Inferior parietal cortex (tissue), 1 donor: ENCODE measurements at regions not wholly inside any gene's neighbourhood (a gene's known extent, or its start where the extent isn't known, plus 50 kb on each side); places are given as distances from the start of the nearest gene placed in this dataset.
A peak's percentile ranks its signal among the peaks of the same experiment; 100 is the strongest.
"Not testable (repeated sequence)": the region's sequence is repeated elsewhere in the genome, so short reads cannot be mapped to it uniquely, and the experiment has no call there.

Experiments used
- DNase-seq: peaks from one replicate; pipeline ENCODE4 v3.0.0-alpha.2; 2016; ENCODE audit errors: extremely low spot score

DNA sequence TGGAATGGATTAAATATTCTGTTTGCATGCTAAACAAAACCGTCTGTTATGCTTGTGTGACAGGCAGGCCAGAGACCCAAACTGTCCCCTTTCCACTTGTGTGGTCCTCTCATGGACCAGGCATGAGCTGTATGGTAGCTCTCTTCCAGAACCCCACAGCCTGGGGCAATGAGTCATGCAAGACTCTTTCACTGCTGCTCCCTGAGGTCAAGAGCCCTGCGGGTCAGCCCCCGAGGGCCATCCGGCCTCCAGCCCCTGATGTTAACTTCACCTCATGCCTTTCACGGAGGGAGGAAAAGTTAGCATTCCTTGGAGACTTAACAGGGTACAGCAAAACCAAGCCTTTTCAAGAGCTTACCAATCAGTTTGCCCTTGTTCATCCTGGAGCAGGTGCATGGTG, 239.1 kb upstream of the DIO3 start:
- no peak for DNase-seq

DNA sequence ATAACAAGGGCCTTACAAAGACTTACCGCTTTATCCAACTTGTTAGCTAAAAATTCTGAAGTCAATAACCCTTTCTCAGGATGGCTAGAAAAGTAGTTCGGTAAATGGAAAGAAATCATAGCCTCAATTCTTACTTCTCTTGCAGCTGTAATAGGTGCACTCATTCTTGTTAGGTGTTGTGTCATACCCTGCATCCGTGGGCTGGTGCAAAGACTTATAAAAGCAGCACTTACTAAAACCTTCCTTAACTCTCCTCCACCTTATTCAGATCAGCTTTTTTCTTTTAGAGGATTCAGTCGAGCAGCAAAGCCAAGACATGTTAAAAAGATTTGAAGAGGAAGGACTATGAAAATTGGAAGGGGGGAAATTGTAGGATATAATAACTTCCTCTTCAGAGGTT, 238.2 kb upstream of the DIO3 start:
- DNase-seq: no peak

DNA sequence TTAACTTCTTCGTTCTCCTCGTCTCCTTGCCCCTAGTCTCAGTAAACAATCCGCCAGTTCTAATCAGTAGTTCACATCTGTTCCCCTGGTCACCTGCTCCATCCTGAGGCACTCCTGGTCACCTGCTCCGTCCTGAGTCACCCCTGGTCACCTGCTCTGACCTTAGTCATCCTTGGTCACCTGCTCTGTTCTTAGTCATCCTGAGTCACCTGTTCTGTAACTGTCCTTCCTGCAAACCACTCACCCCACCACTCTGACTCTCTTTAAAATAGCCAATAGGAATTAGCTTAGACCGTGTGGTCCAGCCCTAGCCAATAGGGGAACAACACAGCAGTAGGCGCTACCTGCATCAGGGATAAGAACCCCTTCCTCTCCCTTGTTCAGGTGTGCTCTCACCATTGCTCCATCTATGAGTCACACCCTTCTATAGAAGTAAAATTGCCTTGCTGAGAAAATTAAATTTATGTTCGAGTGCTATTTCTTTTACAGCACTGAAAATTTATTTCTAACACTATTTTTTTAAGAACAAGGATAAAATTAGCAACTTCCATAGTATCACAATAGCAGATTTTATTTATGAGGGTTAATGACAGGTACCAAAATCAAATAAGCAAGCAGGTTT, 237.6 kb upstream of the DIO3 start:
- DNase-seq: not testable (repeated sequence)

DNA sequence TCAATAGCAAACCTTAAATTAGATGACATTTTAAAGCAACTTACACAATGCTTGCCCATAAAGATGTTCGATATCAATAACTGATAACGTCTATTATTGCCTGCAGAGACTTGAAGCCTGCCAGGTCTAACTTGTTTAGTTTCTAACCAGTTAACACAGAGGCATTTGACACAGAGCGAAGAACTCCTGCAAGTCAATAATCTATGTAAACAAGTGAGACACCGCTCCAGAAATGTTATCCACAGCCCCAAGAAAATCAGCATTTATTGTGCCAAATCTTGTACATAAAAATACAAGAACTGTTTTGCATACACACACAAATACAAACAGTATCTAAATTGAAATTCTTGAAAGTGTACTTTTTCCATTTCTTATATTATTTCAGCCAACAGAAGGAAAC, 236.0 kb upstream of the DIO3 start:
- no peak for DNase-seq

DNA sequence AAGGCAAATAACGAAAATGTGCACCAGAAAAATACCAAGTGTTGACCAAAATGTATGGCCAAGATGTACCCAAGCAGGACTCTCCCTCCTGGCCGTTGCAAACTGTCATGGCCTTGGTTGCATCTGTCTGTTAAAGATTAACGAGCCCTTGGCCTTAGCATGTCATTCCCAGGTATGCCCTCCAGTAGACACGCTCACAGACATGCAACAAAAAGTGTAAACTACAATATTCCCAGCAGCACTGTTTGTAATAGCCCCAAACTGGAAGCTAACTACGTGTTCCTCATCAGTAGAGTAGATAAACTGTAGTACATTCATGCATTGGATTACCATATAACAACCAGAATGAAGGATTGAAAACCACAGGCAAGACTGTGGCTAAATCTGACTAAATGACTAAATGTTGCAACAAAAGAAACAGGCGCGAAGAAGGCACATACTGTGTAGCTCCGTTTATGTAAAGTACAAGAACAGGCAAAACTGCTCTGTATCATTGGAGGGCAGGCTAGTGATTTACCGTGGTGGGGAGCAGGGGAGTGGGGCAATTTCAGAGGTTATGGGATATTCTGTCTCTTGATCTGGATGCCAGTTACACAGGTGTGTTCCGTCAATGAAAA, 232.8 kb upstream of the DIO3 start:
- no peak for DNase-seq

DNA sequence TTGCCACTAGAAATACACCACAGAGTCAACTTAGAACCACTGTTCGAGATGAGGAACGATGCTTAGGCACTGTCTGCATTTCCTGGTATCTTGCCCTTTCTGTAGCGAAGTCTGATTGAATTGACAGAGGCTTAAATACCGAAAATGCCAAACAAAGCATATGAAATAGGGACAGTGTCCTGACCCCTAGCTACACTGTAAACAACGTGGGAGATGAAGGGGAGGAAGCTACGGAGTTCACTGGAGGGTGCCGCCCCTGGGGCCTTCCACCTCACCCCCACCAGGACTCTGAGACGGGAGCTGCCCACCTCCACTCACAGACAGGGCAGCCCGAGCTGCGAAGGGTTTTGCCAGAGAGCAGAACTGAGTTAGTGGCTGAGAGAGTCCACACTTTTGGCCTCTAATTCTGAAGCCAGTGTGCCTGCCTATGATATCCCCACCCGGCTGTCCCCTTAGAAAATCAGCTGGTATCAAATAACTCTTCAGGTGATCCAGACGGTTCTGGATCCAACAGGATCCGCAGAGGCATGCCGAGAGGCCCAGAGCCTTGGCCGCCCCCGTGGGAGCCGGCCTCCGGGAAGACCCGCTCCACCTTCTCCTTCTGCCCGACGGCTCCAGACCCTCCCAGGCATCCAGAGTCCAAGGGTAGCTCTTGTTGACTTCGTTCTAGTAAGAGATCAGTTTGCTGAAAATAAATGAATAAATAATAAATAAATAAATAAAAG, 230.7 kb upstream of the DIO3 start:
- DNase-seq: no peak

DNA sequence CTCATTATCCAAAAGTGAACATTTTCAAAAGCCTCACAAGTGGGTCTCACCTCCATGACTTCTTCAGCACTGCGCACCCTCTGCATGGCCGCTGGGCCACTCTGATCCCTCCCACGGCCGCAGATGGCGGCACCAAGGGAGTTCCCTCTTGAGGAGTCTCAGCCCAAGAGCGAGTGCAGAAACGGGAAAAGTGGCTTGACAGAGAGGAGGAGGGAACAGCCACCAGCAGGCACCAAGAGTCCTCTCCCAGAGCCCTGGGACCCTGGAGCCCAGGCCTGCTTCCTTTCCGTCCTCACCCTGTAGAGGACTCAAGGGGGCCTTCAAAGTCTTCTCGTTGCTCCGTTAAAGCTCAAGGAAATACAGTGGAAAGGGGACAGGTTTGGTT, 230.2 kb upstream of the DIO3 start:
- no peak for DNase-seq

DNA sequence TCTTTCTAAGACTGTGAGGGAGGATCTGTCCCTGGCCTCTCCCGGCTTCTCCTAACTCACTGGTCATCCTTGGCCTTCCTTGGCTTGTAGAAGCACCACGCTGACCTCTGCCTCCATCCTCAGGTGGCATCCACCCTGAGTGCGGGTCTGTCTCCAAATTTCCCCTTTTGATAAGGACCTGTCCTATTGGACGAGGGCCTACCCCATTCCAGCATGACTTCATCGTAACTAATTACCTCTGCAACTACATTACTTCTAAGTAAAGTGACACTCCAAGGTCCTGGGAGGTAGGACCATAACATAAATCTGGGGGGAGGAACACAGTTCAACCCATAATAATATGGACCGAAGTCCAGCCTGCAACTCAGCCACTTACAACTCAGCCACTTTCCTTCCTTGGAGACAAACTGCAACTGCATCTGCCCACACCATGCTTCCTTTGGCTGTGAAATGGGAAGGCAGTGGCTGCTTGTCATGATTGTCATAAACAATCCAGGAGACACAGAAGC, 229.6 kb upstream of the DIO3 start:
- no peak for DNase-seq

DNA sequence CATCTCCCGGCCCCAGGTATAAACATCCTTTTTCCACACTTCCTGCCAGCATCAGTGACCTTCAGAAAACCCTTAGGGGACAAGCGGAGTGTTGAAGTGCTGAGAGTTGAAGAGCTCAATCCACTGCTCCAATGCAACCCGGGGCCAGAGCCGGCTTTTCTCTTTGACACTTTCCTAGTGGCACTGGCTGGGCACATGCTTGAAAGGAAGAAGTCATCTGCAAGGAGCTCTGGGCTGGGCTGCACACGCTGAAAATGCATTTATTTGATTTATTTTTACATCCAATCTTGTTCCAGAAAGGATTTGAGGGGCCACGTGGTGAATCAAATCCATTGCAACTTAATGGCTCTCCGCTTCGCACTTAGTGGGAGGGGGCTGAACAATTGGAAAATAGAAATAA, 229.0 kb upstream of the DIO3 start:
- DNase-seq: no peak

DNA sequence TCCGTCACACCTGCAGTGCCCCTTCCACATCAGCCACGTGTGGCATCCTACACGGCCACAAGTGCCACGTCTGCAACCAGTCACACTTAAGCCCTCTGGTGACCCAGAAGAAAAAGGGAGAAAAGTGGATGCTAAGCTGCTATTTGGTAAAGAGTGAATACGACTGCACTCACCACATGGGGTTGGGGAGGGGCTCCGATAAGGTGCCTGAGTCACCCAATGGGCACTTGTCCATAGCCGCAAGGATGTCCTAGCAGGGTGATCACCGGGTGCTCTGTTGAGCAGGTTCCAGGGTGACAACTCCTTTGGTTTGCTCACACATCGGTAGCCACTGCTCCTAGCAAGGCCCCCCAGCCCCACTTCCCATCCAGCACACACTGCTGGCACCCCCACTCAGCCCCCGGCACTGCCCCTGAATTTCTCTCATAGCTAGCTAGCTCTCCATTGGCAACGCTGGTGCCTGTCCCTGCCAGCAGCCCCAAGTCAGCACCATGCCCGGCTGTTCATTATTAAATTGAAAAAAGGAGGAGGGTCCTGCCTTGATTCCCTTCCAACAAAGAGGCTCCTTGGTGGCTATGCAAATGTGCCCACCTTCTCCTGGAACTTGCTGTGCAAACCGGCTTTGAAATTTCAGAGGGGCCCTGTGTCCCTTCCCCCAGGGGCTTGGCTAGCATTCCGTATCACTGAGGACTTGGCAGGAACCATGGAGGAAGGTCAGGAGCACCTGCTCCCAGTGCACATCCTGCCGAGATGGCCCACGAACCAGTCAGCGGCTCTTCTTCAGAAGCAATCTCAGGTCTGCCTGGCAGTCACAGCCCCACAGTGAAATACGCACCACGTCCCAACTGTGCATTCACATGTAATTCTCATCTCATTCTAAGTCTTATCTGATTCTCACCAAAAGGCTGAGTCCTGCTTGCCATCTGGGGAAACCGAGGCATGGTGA, 227.7 kb upstream of the DIO3 start:
- no peak for DNase-seq

DNA sequence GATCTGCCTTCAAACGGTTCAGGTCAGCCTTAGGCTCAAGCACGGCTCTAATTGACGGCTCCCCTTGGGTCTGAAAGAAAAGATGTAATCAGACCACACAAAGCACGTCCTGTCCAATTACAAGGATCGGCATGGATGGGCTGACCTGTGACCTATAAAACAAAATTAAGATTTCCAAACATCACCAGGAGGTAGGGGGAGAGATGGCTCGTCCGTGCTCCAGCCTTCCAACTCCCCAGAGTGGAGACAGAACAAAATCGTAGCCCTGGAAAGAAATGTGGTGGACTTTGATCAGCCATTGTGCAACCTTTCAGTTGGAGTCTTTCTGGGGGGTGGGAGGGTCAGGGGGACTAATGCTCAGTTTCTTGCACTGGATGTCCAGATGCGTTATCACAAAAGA, 226.6 kb upstream of the DIO3 start:
- DNase-seq: no peak

DNA sequence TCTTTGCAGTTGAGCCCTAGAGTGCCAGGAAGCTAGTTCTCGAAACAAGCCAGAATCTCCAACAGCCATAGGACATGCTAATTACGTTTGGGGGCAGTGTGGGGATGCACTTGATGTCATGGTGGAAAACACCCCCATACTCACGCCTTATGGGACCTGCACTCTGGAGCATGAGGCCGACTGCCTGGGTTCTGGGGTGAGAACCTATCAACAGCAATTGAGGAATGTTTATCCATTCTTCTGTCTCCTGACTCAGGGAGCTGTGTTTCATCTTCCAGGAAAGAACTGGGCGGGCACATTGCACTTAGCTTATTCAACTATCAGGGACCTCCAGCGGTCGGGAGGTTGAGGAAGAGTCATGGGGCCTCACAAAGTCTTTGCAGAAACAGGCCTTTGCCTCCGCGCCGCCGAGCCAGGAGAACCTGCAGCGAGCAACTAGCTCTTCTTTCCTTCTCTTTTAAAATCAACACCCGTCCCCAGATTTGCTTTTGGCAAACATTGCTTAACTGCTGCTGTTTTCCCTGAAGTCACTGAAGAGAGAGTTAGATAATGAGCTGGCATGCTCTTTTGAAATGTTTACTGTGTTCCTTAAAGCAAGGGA, 226.1 kb upstream of the DIO3 start:
- DNase-seq: peak; percentile 58

DNA sequence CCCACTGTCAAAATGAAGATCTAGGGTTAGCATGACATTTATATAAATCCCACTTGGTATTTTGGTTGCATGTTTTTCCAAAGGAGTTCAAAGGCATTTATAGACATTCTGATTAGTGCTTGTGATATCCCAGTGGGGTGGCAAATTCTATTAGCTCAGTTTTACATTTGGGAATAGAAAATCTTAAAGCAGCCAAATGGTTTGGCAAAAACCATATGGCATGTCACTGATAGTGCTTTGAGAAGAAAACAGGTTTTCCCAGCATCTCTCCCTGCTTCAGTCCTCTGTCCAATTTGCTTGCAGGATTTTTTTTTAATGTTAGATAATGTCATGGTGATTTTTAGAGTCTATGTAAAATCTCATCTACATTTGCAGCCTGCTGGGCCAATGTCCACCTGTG, 225.1 kb upstream of the DIO3 start:
- DNase-seq: peak; percentile 27

DNA sequence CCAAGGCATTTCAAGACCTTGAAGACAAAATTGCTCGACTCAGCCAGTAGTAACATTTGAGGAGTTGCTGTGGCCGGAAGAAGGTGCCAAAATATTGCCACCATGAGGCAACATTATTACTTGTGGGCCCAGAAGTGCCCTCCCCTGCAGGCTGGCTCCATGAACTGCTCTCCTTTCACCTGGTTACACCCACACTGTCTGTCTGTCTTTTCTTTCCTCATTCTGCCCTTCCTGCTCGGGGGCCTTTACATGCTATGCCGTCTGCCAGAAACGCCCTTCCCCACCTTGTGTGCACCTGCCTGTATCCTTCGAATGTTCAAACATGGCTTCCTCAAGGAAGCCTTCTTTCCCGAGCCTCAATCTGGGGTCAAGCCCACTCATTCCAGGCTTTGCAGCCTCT, 224.2 kb upstream of the DIO3 start:
- no peak for DNase-seq

DNA sequence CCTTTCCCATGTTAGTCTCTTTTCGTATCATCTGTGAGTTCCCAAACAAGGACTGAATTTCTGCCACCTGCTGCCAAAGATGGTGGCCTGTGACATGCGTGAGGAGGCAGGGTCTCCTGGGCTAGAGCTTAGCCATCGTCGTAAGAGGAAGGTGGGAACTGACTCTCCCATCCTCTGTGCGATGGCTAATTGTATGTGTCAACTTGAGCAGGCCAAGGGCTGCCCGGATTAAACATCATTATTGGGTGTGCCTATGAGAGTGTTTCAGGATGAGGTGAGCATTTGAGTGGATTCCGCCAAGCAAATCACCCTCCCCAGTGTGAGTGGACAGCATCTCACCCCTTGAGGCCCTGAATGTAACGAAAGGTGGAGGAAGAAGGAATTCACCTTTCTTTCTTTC, 220.7 kb upstream of the DIO3 start:
- no peak for DNase-seq

DNA sequence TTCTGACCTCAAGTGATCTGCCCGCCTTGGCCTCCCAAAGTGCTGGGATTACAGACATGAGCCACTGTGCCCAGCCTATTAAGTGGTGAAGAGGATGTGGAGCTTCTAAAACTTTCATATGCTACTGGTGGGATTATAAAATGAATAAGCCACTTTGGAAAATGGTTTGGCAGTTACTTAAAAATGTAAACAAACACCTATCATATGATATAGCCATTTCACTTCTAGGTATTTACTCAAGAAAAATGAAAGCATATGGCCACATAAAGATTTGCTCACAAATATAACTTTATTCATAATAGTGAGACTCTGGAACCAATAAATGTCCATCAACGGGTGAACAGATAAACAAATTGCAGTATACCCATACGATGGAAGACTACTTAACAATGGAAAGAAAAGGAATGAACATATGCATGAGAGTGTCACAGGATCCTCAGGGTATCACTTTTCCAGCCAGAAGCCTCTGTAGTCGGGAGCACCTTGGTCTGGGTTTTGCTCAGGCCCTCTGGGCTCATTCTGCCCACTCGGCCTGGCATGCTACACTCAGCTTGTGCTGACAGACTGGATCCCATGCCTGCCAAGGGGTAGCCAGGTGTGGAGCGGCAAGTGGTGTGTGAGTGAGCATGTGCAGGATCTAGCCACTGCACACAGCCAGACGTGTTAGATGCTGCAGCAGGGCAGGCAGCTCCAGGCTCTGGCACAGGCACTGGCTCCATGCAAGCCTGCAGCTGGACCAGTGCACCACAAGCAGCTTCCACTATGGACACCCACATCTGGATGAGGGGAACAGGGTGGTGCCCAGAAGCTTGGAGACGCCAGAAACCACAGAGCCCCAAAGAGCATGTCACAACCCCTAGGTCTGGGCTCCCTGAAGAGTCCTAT, 213.2 kb upstream of the DIO3 start:
- DNase-seq: no peak

DNA sequence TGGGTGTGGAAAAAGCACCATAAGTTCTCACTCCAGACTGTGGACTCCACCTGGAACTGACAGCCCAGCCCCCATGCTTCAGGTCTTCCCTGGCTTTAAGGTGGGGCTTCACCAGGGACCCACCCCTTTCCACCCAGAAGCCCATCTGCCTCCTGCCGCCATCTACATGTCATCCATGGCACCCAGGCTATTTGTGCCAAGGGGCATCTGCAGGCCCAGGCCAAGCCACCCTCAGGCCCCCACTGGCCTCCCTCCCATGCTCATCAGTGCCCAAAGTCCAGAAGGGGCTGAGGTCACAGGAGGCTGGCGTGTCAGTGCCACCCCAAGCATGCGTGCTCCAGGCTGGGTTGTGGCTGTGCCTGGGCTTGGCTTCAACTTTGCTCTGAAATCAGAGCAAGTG, 212.2 kb upstream of the DIO3 start:
- DNase-seq: no peak

DNA sequence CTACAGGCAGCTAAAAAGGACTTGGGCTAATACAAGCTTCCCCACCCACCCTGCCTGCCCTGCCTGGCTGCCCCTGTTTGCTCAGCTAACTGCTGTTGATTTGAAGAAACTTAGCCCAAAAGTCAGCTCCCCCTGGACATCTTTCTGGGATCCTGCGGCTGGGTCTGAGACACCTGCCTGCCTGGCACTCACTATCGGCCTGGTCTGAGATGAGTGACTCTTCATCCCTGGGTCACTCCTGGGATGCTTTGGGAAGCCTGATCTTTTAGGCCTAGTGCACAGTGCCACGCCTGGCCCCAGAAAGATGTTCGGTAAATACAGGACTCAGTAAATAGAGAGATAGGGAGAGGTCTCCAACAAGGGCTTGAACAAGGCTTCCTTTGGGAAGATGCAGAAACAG, 211.3 kb upstream of the DIO3 start:
- no peak for DNase-seq

DNA sequence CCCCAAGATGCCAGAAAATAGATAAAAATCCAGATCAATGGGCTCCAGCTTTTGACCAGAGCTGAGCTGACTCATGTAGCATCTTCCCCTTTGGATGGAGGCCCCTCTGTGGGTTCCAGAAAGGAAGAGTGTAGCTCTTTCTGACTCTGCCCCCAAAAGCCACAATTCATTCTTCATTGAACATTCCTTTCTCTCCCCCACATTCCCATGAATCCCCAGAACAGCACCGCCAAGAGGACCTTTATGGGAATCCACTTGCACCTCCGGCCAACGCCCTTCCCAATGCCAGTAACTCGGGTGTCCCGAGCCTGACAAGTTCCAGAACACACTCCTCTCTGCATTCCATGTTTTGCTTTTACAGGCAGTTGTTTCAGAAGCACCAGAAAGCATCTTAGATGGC, 210.6 kb upstream of the DIO3 start:
- DNase-seq: no peak

DNA sequence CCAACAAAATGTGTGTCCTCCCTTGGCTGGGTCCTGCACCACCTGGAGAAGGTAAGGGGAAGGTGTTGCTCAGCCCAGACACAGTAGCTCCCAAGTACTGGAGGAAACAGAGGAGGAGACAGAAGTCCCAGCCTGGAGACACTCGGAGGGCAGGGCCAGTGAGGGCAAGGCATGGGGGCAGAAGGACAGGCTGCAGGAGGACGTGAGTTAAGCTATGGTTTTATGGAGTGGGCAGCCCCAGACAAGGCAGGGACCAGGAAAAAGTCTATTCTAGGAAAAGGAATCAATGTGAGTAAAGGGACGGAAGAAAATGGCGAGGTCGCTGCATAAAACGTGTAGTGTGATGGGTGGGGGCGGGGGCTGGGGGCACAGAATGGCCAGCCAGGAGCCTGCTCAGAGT, 210.1 kb upstream of the DIO3 start:
- DNase-seq: no peak

DNA sequence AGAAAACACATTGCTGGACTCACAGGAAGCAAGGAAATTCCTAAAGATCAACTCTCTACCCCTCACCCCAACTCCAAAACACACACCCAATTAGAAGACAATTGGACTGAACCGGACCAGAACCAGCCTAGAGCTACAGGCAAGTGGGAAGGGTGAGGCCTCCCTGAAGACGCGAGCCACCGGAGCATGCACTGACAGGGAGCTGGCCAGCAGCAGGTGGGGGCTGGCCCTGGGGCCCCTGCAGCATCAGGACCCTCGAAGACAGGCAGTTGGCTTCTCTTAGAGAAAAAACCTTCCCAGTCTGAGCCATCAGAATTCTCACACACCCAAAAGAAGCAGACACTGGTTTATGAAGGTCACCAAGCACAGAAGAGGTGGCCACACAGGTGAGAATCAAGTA, 209.5 kb upstream of the DIO3 start:
- DNase-seq: no peak
